PFSK-1 (cell line): ENCODE measurements at regions not wholly inside any gene's neighbourhood (a gene's known extent, or its start where the extent isn't known, plus 50 kb on each side); places are given as distances from the start of the nearest gene placed in this dataset.

Source experiments
- FOXP2 ChIP-seq: optimal IDR thresholded peaks from 2 replicates; pipeline ENCODE3; 2011; ENCODE audit warnings: borderline replicate concordance, control low read depth, inconsistent platforms; ENCODE audit not compliant: insufficient read depth; ENCODE audit errors: extremely low read length, extremely low read depth
- POLR2AphosphoS5 ChIP-seq: IDR thresholded peaks from 2 replicates; pipeline ENCODE4 v1.6.1; 2012; ENCODE audit warnings: low read depth, mild to moderate bottlenecking, control low read depth, low read length, moderate library complexity
- REST ChIP-seq, 2 experiments: IDR thresholded peaks; 2 replicates each; pipeline versions ENCODE4 v1.6.1 to v1.8.0; 2011 to 2012; ENCODE audit warnings: low read depth in 2 of 2, low read length in 2 of 2, control low read depth in 1 of 2, inconsistent platforms in 1 of 2, mild to moderate bottlenecking in 1 of 2, moderate library complexity in 1 of 2; ENCODE audit not compliant: insufficient read depth in 1 of 2
- SIN3A ChIP-seq: IDR thresholded peaks from 2 replicates; pipeline ENCODE4 v1.6.1; 2012; ENCODE audit warnings: mild to moderate bottlenecking, low read length, moderate library complexity, borderline replicate concordance; ENCODE audit not compliant: insufficient read depth
- TAF1 ChIP-seq: IDR thresholded peaks from 2 replicates; pipeline ENCODE4 v1.6.1; 2012; ENCODE audit warnings: low read length, control low read depth, borderline replicate concordance; ENCODE audit not compliant: insufficient read depth

- TF ChIP-seq FOXP2 (no peak), TAF1 (no peak), POLR2AphosphoS5 (no peak), REST (IDR thresholded peaks at IDR 0.05; ENCODE audit: insufficient read depth in 1 of 2, low read depth in 2 of 2, low read length in 2 of 2) (no peak), SIN3A (no peak)
These were observed 266.2 kb upstream of the SLC39A10 start for GRCh38 chr2:195390686-195391321.

- no peak for TF ChIP-seq TAF1
- TF ChIP-seq POLR2AphosphoS5, result no peak
- no peak for TF ChIP-seq REST (IDR thresholded peaks at IDR 0.05; ENCODE audit: insufficient read depth in 1 of 2, low read depth in 2 of 2, low read length in 2 of 2)
- TF ChIP-seq FOXP2, result no peak
- no peak for TF ChIP-seq SIN3A
These were observed 269.0 kb upstream of the SLC39A10 start for GRCh38 chr2:195388028-195388427.

- TF ChIP-seq TAF1, result no peak
These were observed 274.8 kb upstream of the SLC39A10 start for GRCh38 chr2:195382186-195382585.

GRCh38 chr2:195370167-195370943 is 286.7 kb upstream of the SLC39A10 start:
- no peak for TF ChIP-seq FOXP2
- no peak for TF ChIP-seq TAF1
- no peak for TF ChIP-seq SIN3A
- no peak for TF ChIP-seq POLR2AphosphoS5
- TF ChIP-seq REST (IDR thresholded peaks at IDR 0.05; ENCODE audit: insufficient read depth in 1 of 2, low read depth in 2 of 2, low read length in 2 of 2), result no peak

DNA sequence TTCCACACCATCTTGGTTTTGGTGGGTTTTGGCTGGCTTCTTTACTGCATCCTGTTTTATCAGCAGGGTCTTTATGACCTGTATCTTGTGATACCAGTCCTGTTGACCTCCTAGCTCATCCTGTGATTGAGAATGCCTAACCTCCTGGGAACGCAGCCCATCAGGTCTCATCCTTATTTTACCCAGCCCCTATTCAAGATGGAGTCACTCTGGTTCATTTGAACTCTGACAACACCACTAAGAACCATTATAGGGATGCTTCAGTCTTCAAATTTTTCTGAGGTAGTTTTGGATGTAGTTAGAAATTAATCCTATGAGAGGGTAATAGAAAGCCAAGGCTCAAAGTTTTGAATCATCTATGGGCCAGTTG is 287.8 kb upstream of the SLC39A10 start:
- TF ChIP-seq TAF1 (no peak), REST (IDR thresholded peaks at IDR 0.05; ENCODE audit: insufficient read depth in 1 of 2, low read depth in 2 of 2, low read length in 2 of 2) (no peak), FOXP2 (no peak), POLR2AphosphoS5 (no peak), SIN3A (no peak)
